ENCODE measurements at regions not wholly inside any gene's neighbourhood (a gene's known extent, or its start where the extent isn't known, plus 50 kb on each side); places are given as distances from the start of the nearest gene placed in this dataset.

DNA sequence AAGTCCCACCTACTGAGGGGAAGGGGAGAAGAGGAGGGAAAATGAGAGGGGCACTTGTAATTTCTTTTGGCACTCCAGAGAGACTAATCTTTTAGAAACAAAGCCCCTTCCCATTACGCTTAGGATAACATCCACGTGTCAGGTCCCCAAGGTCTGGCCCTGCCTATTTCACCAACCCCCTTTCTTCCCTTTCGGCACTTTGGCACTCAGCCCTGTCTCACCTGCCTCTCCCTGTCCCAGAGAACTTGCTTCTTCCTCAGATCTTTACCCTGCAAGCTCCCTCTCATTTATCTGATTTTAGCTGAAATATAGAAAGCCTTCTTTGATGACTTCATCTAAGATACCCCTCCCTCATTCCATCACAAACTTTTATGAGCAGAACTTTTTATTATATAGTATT, 55.5 kb downstream of the RASSF10 start:
- in situ Hi-C loops (cut with MboI) = no loop called here
- 33% methylated on average over 3 of the region's 3 CpGs for WGBS (ENCODE audit: insufficient coverage, low coverage, missing lambda C conversion rate)
- no peaks in the 10 kb centered on the region for H3K9me1 ChIP-seq (ENCODE audit: control insufficient read depth, insufficient read depth, low read length)
- peaks cover 2 to 14% of the 10 kb centered on the region in 2 experiments; a peak in 2 of 5 replicates for H3K27me3 ChIP-seq (ENCODE audit: control insufficient read depth in 2 of 2, insufficient read depth in 2 of 2, low read length in 2 of 2)
- no TSS peak for BruUV-seq (replicated peaks)
- ChIA-PET CTCF (ENCODE audit: low intra/inter-chr PET ratio) (no interaction called here), POLR2A (no interaction called here)
- TF ChIP-seq FOSL1 (tag; conservative IDR thresholded peaks at IDR 0.05) (no peak), MAFG (tag; conservative IDR thresholded peaks at IDR 0.05) (no peak), POLR2B (IDR thresholded peaks at IDR 0.05; ENCODE audit: low read depth, partially characterized antibody) (no peak), BACH1 (tag; IDR thresholded peaks at IDR 0.05) (no peak), GABPA (tag; conservative IDR thresholded peaks at IDR 0.05; ENCODE audit: low read depth) (no peak), ZNF655 (CRISPR knock-in tag; IDR thresholded peaks at IDR 0.05) (no peak), PRMT5 (CRISPR knock-in tag; IDR thresholded peaks at IDR 0.05) (no peak), GMEB1 (CRISPR knock-in tag; IDR thresholded peaks at IDR 0.05) (no peak), TFE3 (CRISPR knock-in tag; IDR thresholded peaks at IDR 0.05) (no peak), BRCA1 (IDR thresholded peaks at IDR 0.05) (no peak), BRCA1 (CRISPR knock-in tag; IDR thresholded peaks at IDR 0.05) (no peak), JUN (IDR thresholded peaks at IDR 0.05; ENCODE audit: borderline replicate concordance, low read depth, low read length) (no peak), JUN (CRISPR knock-in tag; IDR thresholded peaks at IDR 0.05; ENCODE audit: borderline replicate concordance) (no peak), ZNF3 (CRISPR knock-in tag; IDR thresholded peaks at IDR 0.05) (no peak)
- TF ChIP-seq, protein P1, sequence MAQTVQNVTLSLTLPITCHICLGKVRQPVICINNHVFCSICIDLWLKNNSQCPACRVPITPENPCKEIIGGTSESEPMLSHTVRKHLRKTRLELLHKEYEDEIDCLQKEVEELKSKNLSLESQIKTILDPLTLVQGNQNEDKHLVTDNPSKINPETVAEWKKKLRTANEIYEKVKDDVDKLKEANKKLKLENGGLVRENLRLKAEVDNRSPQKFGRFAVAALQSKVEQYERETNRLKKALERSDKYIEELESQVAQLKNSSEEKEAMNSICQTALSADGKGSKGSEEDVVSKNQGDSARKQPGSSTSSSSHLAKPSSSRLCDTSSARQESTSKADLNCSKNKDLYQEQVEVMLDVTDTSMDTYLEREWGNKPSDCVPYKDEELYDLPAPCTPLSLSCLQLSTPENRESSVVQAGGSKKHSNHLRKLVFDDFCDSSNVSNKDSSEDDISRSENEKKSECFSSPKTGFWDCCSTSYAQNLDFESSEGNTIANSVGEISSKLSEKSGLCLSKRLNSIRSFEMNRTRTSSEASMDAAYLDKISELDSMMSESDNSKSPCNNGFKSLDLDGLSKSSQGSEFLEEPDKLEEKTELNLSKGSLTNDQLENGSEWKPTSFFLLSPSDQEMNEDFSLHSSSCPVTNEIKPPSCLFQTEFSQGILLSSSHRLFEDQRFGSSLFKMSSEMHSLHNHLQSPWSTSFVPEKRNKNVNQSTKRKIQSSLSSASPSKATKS (CRISPR knock-in tag; IDR thresholded peaks at IDR 0.05) = no peak
- no peaks in the 10 kb centered on the region for H3K36me3 ChIP-seq (ENCODE audit: control insufficient read depth, insufficient read depth, low read length)
- no peak overlapping the region for H3K4me3 ChIP-seq
- H3K27ac ChIP-seq (ENCODE audit: extremely low read depth, low read depth, low read length) = no peak overlapping the region
- no peak for DNase-seq (ENCODE audit: extremely low read depth in 1 of 4, low spot score in 3 of 4)
- H3K9ac ChIP-seq (ENCODE audit: insufficient read depth in 1 of 2, low read depth in 2 of 2, low read length in 2 of 2) = no peak overlapping the region
- no peaks in the 10 kb centered on the region; a peak in 2 of 5 replicates for H3K4me1 ChIP-seq (replicated peaks in 1 of 2; ENCODE audit: control insufficient read depth in 2 of 2, insufficient read depth in 2 of 2, low read length in 2 of 2)
- H3K79me2 ChIP-seq (ENCODE audit: control insufficient read depth, insufficient read depth, low read length) = no peaks in the 10 kb centered on the region
- no peaks in the 10 kb centered on the region for H4K20me1 ChIP-seq (replicated peaks; ENCODE audit: control insufficient read depth, insufficient read depth, low read length)
- ATAC-seq = no peak
- FAIRE-seq = no peak
- H3K9me3 ChIP-seq (replicated peaks; ENCODE audit: control insufficient read depth, insufficient read depth, low read depth, low read length) = no peaks in the 10 kb centered on the region; the same call in 1 of the 2 replicates
- H3K4me2 ChIP-seq (ENCODE audit: insufficient read depth, low read length) = no peak overlapping the region
- no peak overlapping the region for H2AFZ ChIP-seq (ENCODE audit: low read depth, low read length)
- intact Hi-C loops (cut with micrococcal nuclease) = no loop called here
